WTC11 (cell line): ENCODE measurements at regions not wholly inside any gene's neighbourhood (a gene's known extent, or its start where the extent isn't known, plus 50 kb on each side); places are given as distances from the start of the nearest gene placed in this dataset.

Experiments
- ATAC-seq: fragments of 200-7000 bp; cut with Tn5 transposase; 2 replicates; pipeline ENCODE4 v1.10.0; 2021; ENCODE audit warnings: mild to moderate bottlenecking, moderate library complexity
- CTCF ChIA-PET: fragments of 300-600 bp; sonication (Branson Sonifier 250); formaldehyde crosslinking; loops from one replicate; lab custom pipeline; 2021; ENCODE audit warnings: antibody characterized with exemption; lab: Charles Lee
- POLR2A ChIA-PET: fragments of 350-600 bp; sonication (Branson Sonifier 250); formaldehyde crosslinking; loops from one replicate; lab custom pipeline; 2021; ENCODE audit warnings: antibody characterized with exemption; lab: Charles Lee
- DNase-seq: peaks from one replicate; pipeline ENCODE4 v3.0.0; 2021; ENCODE audit warnings: low spot score
- H3K27ac Mint-ChIP-seq: 2 replicates; pipeline ENCODE4 v1.8.0; 2021; ENCODE audit warnings: mixed read lengths
- H3K27me3 Mint-ChIP-seq: 2 replicates; pipeline ENCODE4 v1.8.0; 2021; ENCODE audit warnings: low read depth, mild to moderate bottlenecking, moderate library complexity, mixed read lengths
- H3K36me3 Mint-ChIP-seq: 2 replicates; pipeline ENCODE4 v1.8.0; 2021; ENCODE audit warnings: mixed read lengths
- H3K4me1 Mint-ChIP-seq: 2 replicates; pipeline ENCODE4 v1.8.0; 2022; ENCODE audit warnings: mixed read lengths
- H3K4me3 Mint-ChIP-seq: 2 replicates; pipeline ENCODE4 v1.8.0; 2021; ENCODE audit warnings: mild to moderate bottlenecking, moderate library complexity, mixed read lengths
- H3K9me3 Mint-ChIP-seq: 2 replicates; pipeline ENCODE4 v1.8.0; 2021; ENCODE audit warnings: mixed read lengths
- CREM ChIP-seq: sonication (generic); formaldehyde crosslinking; IDR thresholded peaks from 2 replicates; pipeline ENCODE4 v1.8.1; 2022; ENCODE audit warnings: mild to moderate bottlenecking, missing genetic modification reagents, moderate library complexity
- GABPB1 ChIP-seq: sonication (generic); formaldehyde crosslinking; IDR thresholded peaks from 2 replicates; pipeline ENCODE4 v1.8.1; 2023; ENCODE audit warnings: mild to moderate bottlenecking, missing genetic modification reagents
- GRHL2 ChIP-seq: fragments of 250-450 bp; sonication (Bioruptor Pico); IDR thresholded peaks from 2 replicates; pipeline ENCODE4 v1.8.0; 2022; ENCODE audit warnings: mild to moderate bottlenecking, moderate library complexity; ENCODE audit not compliant: insufficient replicate concordance, severe bottlenecking
- GTF2I ChIP-seq: fragments of 250-450 bp; sonication (Bioruptor Pico); conservative IDR thresholded peaks from 2 replicates; pipeline ENCODE4 v1.4.0; 2021; ENCODE audit warnings: mild to moderate bottlenecking
- MXD4 ChIP-seq: fragments of 250-450 bp; sonication (Bioruptor Pico); IDR thresholded peaks from 2 replicates; pipeline ENCODE4 v1.8.0; 2021; ENCODE audit warnings: mild to moderate bottlenecking, moderate library complexity, borderline replicate concordance
- NFYB ChIP-seq: sonication (generic); formaldehyde crosslinking; conservative IDR thresholded peaks from 2 replicates; pipeline ENCODE4 v1.8.0; 2022; ENCODE audit warnings: low read depth, missing genetic modification reagents
- NR3C1 ChIP-seq: sonication (generic); formaldehyde crosslinking; conservative IDR thresholded peaks from 2 replicates; pipeline ENCODE4 v1.8.1; 2023; ENCODE audit warnings: low read depth, mild to moderate bottlenecking, missing genetic modification reagents
- OVOL2 ChIP-seq: fragments of 250-450 bp; sonication (Bioruptor Pico); IDR thresholded peaks from 2 replicates; pipeline ENCODE4 v1.9.0; 2021; ENCODE audit warnings: mild to moderate bottlenecking, borderline replicate concordance
- SOX15 ChIP-seq: fragments of 250-450 bp; sonication (Bioruptor Pico); IDR thresholded peaks from 2 replicates; pipeline ENCODE4 v1.9.0; 2021; ENCODE audit warnings: mild to moderate bottlenecking
- ZNF396 ChIP-seq: fragments of 250-450 bp; sonication (Bioruptor Pico); IDR thresholded peaks from 2 replicates; pipeline ENCODE4 v1.8.0; 2021; ENCODE audit warnings: mild to moderate bottlenecking, moderate library complexity, borderline replicate concordance
- TF ChIP-seq, protein P1 (sequence below): fragments of 250-450 bp; sonication (Bioruptor Pico); conservative IDR thresholded peaks from 2 replicates; pipeline ENCODE4 v1.9.0; 2021; ENCODE audit warnings: mild to moderate bottlenecking
- TF ChIP-seq, protein P2 (sequence below): sonication (generic); formaldehyde crosslinking; IDR thresholded peaks from 2 replicates; pipeline ENCODE4 v1.8.0; 2022; ENCODE audit warnings: mild to moderate bottlenecking, missing genetic modification reagents
- TF ChIP-seq, protein P3 (sequence below): fragments of 250-450 bp; sonication (Bioruptor Pico); IDR thresholded peaks from 2 replicates; pipeline ENCODE4 v1.9.0; 2021; ENCODE audit warnings: mild to moderate bottlenecking
- TF ChIP-seq, protein P4 (sequence below): fragments of 250-450 bp; sonication (Bioruptor Pico); IDR thresholded peaks from 2 replicates; pipeline ENCODE4 v1.8.0; 2021; ENCODE audit warnings: mild to moderate bottlenecking
- TF ChIP-seq, protein P5 (sequence below): sonication (generic); formaldehyde crosslinking; IDR thresholded peaks from 2 replicates; pipeline ENCODE4 v1.8.0; 2023; ENCODE audit warnings: mild to moderate bottlenecking, missing genetic modification reagents

DNA sequence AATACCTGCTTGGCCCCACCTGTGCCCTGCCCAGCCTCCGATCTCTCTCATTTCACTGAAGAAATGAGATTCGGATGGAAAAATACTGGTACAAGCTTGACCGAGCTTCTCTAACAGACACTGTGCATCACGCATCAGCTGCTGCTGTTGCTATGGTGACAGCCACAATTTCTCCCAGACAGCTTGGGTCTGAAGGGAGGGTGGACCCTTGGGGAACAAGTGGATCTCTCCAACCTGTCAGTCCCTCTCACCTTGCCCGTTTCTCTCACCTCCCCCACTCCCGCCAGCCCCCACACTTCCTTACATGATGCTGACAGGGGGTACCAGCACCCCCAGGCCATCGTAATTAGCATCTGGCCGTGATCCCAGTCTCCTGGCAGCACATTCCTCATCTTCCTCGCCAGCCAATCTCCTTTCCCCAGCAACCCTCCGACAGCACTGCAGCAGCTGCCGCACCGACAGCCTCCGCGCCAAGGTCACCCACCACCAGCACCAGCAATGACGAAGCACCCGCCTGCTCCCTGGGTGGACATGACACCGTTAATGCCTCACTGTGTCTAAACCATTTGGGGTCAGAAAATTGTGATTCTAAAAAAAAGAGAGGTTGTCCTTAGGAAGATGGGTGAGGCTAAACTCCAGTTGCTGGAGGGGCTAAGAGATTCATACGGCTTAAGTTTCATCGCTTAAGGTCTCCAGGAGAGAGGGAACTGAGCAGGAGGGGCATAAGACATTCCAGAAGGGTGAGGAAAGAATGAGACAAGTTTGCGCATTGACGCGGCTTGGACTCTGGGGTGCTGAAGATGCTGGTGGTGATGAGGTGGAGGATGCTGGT, 58.6 kb upstream of the TNRC6A start (continued):
- TF ChIP-seq, protein P1, sequence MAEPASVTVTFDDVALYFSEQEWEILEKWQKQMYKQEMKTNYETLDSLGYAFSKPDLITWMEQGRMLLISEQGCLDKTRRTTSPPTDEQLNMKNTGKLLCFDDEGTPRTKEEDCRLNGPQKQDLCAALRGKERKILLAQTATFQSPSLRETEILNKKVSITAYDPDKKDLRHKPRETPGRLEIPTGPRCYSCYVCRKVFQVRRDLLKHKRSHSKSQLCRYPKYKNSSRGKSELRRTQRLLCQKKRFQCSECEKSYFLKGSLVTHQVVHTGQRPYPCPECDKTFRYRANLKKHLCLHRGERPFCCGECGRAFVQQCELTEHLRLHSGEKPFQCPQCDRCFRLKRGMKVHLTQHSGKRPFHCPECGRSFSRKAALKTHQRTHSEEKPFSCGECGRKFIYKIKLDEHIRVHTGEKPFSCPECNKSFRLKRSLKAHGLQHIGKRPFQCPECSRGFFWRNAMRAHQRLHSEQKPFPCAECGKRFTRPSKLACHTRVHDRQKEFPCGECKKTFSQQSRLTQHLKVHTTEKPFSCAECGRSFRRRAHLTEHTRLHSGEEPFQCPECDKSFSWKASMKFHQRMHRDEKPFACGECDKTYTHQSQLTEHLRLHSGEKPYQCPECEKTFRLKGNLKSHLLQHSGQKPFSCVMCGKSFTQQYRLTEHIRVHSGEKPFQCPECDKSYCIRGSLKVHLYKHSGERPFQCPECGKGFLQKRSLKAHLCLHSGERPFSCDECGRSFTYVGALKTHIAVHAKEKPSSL (CRISPR knock-in tag): no peak

DNA sequence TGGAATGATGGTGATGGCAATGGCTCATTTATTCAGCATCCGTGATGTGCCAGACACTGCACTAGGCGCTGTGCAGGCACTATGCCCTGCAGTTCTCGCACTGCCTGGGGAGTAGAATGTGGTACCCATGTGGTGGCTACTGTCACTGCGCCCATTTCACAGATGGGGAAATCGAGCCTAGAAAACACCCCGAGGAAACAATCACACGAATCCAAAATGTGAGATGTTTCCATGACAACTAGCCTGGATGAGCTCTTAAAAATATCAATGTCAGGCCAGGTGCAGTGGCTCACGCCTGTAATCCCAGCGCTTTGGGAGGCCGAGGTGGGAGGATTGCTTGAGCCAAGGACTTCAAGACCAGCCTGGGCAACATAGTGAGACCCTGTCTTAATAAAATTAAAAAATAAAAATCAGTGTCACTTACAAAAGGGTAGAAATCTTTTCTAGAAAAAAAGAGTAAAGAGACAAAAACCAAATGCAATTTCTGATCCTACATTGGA, 57.9 kb upstream of the TNRC6A start:
- Mint-ChIP-seq H3K4me1 (peaks cover 16% of the 10 kb centered on the region), H3K36me3 (no peaks in the 10 kb centered on the region), H3K27me3 (no peaks in the 10 kb centered on the region), H3K4me3 (no peak overlapping the region)
- no peak for DNase-seq
- TF ChIP-seq GTF2I (CRISPR knock-in tag): peak; percentile 78; the same call in 1 of the 2 replicates
- TF ChIP-seq, protein P2, sequence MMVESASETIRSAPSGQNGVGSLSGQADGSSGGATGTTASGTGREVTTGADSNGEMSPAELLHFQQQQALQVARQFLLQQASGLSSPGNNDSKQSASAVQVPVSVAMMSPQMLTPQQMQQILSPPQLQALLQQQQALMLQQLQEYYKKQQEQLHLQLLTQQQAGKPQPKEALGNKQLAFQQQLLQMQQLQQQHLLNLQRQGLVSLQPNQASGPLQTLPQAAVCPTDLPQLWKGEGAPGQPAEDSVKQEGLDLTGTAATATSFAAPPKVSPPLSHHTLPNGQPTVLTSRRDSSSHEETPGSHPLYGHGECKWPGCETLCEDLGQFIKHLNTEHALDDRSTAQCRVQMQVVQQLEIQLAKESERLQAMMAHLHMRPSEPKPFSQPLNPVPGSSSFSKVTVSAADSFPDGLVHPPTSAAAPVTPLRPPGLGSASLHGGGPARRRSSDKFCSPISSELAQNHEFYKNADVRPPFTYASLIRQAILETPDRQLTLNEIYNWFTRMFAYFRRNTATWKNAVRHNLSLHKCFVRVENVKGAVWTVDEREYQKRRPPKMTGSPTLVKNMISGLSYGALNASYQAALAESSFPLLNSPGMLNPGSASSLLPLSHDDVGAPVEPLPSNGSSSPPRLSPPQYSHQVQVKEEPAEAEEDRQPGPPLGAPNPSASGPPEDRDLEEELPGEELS (CRISPR knock-in tag): no peak
- TF ChIP-seq, all 79 proteins: peak for 1
- ATAC-seq: no peak
- CTCF ChIA-PET: no interaction called here
- POLR2A ChIA-PET: no interaction called here
- Mint-ChIP-seq H3K9me3 (no peaks in the 10 kb centered on the region), H3K27ac (no peak overlapping the region; the same call in 1 of the 2 replicates)

DNA sequence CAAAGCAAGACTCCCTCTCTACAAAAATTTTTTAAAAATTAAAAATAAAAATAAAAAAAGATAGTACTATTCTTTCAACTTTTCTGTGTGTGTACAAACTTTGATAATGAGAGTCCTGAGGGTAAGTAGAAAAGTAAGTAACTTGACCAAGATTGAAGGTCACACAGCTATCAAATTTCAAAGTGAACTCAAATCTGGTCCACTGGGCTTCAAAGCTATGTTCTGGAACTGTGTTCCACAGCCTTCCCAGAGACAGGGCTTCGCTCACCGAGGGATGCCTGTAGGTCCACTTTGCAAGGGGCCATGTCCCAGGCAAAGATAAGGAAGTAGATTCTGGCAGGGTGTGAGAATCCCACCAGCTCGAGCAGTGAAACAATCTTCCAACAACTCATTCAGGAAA, 56.3 kb upstream of the TNRC6A start:
- H3K4me3 Mint-ChIP-seq: no peak overlapping the region
- CTCF ChIA-PET: interaction anchor here (1.2 kb wide), 1 partner anchor 64 kb away, joined by 3 read pairs; no protein-coding TSS in a partner anchor
- H3K27ac Mint-ChIP-seq: no peak overlapping the region
- ATAC-seq (no peak), DNase-seq (no peak)
- peaks cover 16% of the 10 kb centered on the region for H3K4me1 Mint-ChIP-seq
- no peak for TF ChIP-seq NR3C1 (CRISPR knock-in tag)
- TF ChIP-seq, protein P3, sequence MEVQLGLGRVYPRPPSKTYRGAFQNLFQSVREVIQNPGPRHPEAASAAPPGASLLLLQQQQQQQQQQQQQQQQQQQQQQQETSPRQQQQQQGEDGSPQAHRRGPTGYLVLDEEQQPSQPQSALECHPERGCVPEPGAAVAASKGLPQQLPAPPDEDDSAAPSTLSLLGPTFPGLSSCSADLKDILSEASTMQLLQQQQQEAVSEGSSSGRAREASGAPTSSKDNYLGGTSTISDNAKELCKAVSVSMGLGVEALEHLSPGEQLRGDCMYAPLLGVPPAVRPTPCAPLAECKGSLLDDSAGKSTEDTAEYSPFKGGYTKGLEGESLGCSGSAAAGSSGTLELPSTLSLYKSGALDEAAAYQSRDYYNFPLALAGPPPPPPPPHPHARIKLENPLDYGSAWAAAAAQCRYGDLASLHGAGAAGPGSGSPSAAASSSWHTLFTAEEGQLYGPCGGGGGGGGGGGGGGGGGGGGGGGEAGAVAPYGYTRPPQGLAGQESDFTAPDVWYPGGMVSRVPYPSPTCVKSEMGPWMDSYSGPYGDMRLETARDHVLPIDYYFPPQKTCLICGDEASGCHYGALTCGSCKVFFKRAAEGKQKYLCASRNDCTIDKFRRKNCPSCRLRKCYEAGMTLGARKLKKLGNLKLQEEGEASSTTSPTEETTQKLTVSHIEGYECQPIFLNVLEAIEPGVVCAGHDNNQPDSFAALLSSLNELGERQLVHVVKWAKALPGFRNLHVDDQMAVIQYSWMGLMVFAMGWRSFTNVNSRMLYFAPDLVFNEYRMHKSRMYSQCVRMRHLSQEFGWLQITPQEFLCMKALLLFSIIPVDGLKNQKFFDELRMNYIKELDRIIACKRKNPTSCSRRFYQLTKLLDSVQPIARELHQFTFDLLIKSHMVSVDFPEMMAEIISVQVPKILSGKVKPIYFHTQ: no peak
- TF ChIP-seq CREM: no peak
- no peak for TF ChIP-seq SOX15 (CRISPR knock-in tag)
- no peak for TF ChIP-seq GABPB1 (CRISPR knock-in tag)
- TF ChIP-seq MXD4 (CRISPR knock-in tag): no peak
- TF ChIP-seq, protein P4, sequence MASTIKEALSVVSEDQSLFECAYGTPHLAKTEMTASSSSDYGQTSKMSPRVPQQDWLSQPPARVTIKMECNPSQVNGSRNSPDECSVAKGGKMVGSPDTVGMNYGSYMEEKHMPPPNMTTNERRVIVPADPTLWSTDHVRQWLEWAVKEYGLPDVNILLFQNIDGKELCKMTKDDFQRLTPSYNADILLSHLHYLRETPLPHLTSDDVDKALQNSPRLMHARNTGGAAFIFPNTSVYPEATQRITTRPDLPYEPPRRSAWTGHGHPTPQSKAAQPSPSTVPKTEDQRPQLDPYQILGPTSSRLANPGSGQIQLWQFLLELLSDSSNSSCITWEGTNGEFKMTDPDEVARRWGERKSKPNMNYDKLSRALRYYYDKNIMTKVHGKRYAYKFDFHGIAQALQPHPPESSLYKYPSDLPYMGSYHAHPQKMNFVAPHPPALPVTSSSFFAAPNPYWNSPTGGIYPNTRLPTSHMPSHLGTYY (CRISPR knock-in tag): no peak
- TF ChIP-seq, protein P2 (CRISPR knock-in tag): no peak
- TF ChIP-seq, protein P5, sequence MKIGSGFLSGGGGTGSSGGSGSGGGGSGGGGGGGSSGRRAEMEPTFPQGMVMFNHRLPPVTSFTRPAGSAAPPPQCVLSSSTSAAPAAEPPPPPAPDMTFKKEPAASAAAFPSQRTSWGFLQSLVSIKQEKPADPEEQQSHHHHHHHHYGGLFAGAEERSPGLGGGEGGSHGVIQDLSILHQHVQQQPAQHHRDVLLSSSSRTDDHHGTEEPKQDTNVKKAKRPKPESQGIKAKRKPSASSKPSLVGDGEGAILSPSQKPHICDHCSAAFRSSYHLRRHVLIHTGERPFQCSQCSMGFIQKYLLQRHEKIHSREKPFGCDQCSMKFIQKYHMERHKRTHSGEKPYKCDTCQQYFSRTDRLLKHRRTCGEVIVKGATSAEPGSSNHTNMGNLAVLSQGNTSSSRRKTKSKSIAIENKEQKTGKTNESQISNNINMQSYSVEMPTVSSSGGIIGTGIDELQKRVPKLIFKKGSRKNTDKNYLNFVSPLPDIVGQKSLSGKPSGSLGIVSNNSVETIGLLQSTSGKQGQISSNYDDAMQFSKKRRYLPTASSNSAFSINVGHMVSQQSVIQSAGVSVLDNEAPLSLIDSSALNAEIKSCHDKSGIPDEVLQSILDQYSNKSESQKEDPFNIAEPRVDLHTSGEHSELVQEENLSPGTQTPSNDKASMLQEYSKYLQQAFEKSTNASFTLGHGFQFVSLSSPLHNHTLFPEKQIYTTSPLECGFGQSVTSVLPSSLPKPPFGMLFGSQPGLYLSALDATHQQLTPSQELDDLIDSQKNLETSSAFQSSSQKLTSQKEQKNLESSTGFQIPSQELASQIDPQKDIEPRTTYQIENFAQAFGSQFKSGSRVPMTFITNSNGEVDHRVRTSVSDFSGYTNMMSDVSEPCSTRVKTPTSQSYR (CRISPR knock-in tag): no peak
- no peak for TF ChIP-seq OVOL2 (CRISPR knock-in tag)
- no peak for TF ChIP-seq ZNF396 (CRISPR knock-in tag)
- no peak for TF ChIP-seq GRHL2 (CRISPR knock-in tag)
- TF ChIP-seq NFYB: no peak
- H3K36me3 Mint-ChIP-seq: no peaks in the 10 kb centered on the region
- POLR2A ChIA-PET: no interaction called here
- no peaks in the 10 kb centered on the region for H3K9me3 Mint-ChIP-seq
- no peaks in the 10 kb centered on the region for H3K27me3 Mint-ChIP-seq
